HepG2 (cell line): ENCODE measurements at regions not wholly inside any gene's neighbourhood (a gene's known extent, or its start where the extent isn't known, plus 50 kb on each side); places are given as distances from the start of the nearest gene placed in this dataset.

ENCODE experiments used
- ATAC-seq: fragments of 200-7000 bp; cut with Tn5 transposase; 3 replicates; pipeline ENCODE4 v1.9.1; 2020; ENCODE audit warnings: mild to moderate bottlenecking, moderate library complexity
- BruUV-seq: library from RNA; stranded (reverse); fragments of 400-500 nt; replicated peaks from 2 replicates; lab custom pipeline; 2021; lab: Mats Ljungman, UMichigan
- CTCF ChIA-PET: fragments of 300-600 bp; formaldehyde crosslinking; extraction: SDS; loops from one replicate; lab custom pipeline; 2021; ENCODE audit warnings: low total read pairs, inconsistent platforms, low intra/inter-chr PET ratio; lab: Yijun Ruan, JAX
- POLR2A ChIA-PET: fragments of 350-600 bp; sonication (Branson Sonifier 250); formaldehyde crosslinking; loops from one replicate; lab custom pipeline; 2020; ENCODE audit warnings: antibody characterized with exemption, inconsistent platforms; lab: Yijun Ruan, JAX
- DNase-seq: peaks from one replicate; pipeline ENCODE4 v3.0.0-alpha.2; 2015; ENCODE audit warnings: low spot score
- FAIRE-seq: peaks from 3 replicates; lab custom pipeline; 2011; peaks lifted over from hg19 to GRCh38; lab: Jason Lieb, UNC
- H2AFZ ChIP-seq: one replicate; pipeline ENCODE4 v1.6.1; 2011; ENCODE audit warnings: low read length, inconsistent platforms
- H3K27ac ChIP-seq: fragments of 300-600 bp; 3 replicates; pipeline ENCODE4 v1.8.0; 2011; ENCODE audit warnings: mixed run types, mild to moderate bottlenecking, mixed read lengths, low read length, inconsistent platforms; ENCODE audit not compliant: insufficient read depth; ENCODE audit errors: extremely low read length
- H3K27me3 ChIP-seq, 2 experiments: fragments of 200-600 bp in 1 of 2; 2 replicates in 1 of 2; 3 replicates in 1 of 2; pipeline versions ENCODE4 v1.6.0 to v1.8.0; 2011; ENCODE audit warnings: low read length in 2 of 2, mild to moderate bottlenecking in 2 of 2, moderate library complexity in 2 of 2, inconsistent platforms in 1 of 2; ENCODE audit not compliant: insufficient read depth in 2 of 2, control insufficient read depth in 1 of 2
- H3K36me3 ChIP-seq, 2 experiments: fragments of 200-600 bp in 1 of 2; replicated peaks in 1 of 2; 2 replicates in 1 of 2; 3 replicates in 1 of 2; pipeline versions ENCODE4 v1.5.1 to v1.8.0; 2011; ENCODE audit warnings: low read length in 2 of 2, inconsistent platforms in 1 of 2; ENCODE audit not compliant: insufficient read depth in 2 of 2, control insufficient read depth in 1 of 2
- H3K4me1 ChIP-seq: 2 replicates; pipeline ENCODE4 v1.5.1; 2012; ENCODE audit warnings: low read length, inconsistent platforms; ENCODE audit not compliant: insufficient read depth
- H3K4me2 ChIP-seq: 2 replicates; pipeline ENCODE4 v1.6.0; 2011; ENCODE audit warnings: low read depth, low read length, inconsistent platforms
- H3K4me3 ChIP-seq, 3 experiments: fragments of 200-600 bp in 1 of 3; sonication (generic), shearing (Covaris generic) in 1 of 3; replicated peaks in 1 of 3; 2 replicates each; pipeline ENCODE4 v1.5.1; 2011 to 2016; ENCODE audit warnings: low read length in 3 of 3, inconsistent platforms in 2 of 3, low read depth in 2 of 3, mild to moderate bottlenecking in 2 of 3, control low read depth in 1 of 3, mixed read lengths in 1 of 3; ENCODE audit not compliant: insufficient read depth in 1 of 3
- H3K79me2 ChIP-seq: one replicate; pipeline ENCODE4 v1.6.1; 2011; ENCODE audit warnings: low read length, inconsistent platforms; ENCODE audit not compliant: insufficient read depth
- H3K9ac ChIP-seq: 2 replicates; pipeline ENCODE4 v1.6.0; 2011; ENCODE audit warnings: mild to moderate bottlenecking, low read depth, low read length, inconsistent platforms; ENCODE audit not compliant: insufficient read depth
- H3K9me3 ChIP-seq: 2 replicates; pipeline ENCODE4 v1.5.1; 2012; ENCODE audit warnings: mild to moderate bottlenecking, low read length
- H4K20me1 ChIP-seq: 2 replicates; pipeline ENCODE4 v1.6.0; 2011; ENCODE audit warnings: inconsistent platforms, mild to moderate bottlenecking, low read length, moderate library complexity; ENCODE audit not compliant: insufficient read depth
- CREB1 ChIP-seq, 2 experiments: fragments of 450-650 bp in 1 of 2; IDR thresholded peaks; 2 replicates each; pipeline ENCODE4 v1.6.1; 2016 to 2017; ENCODE audit warnings: control low read depth in 1 of 2, mild to moderate bottlenecking in 1 of 2, missing compliant biosample characterization in 1 of 2, missing genetic modification characterization in 1 of 2
- GLMP ChIP-seq: sonication (generic); formaldehyde crosslinking; IDR thresholded peaks from 2 replicates; pipeline ENCODE4 v1.9.0; 2021; ENCODE audit warnings: missing genetic modification reagents, mild to moderate bottlenecking, borderline replicate concordance
- HNRNPL ChIP-seq: fragments of 200-400 bp; formaldehyde crosslinking; IDR thresholded peaks from 2 replicates; pipeline ENCODE4 v1.6.1; 2017; ENCODE audit warnings: mild to moderate bottlenecking, low read depth, low read length
- IRF1 ChIP-seq: sonication (generic); formaldehyde crosslinking; IDR thresholded peaks from 2 replicates; pipeline ENCODE4 v1.4.0; 2020; ENCODE audit warnings: low read depth, mild to moderate bottlenecking, missing genetic modification reagents
- NCOA5 ChIP-seq: sonication (generic); formaldehyde crosslinking; IDR thresholded peaks from 2 replicates; pipeline ENCODE4 v1.4.0; 2020; ENCODE audit warnings: missing genetic modification reagents
- NFRKB ChIP-seq: fragments of 450-650 bp; IDR thresholded peaks from 2 replicates; pipeline ENCODE4 v1.6.1; 2017
- RELA ChIP-seq: sonication (generic); formaldehyde crosslinking; IDR thresholded peaks from 2 replicates; pipeline ENCODE4 v1.4.0; 2020; ENCODE audit warnings: missing genetic modification reagents
- SNAPC5 ChIP-seq: sonication (generic); formaldehyde crosslinking; IDR thresholded peaks from 2 replicates; pipeline ENCODE4 v1.8.1; 2023; ENCODE audit warnings: mild to moderate bottlenecking, missing genetic modification reagents, borderline replicate concordance
- SOX5 ChIP-seq: IDR thresholded peaks from 2 replicates; pipeline ENCODE4 v1.6.1; 2016; ENCODE audit warnings: borderline replicate concordance
- TAF15 ChIP-seq: fragments of 200-400 bp; formaldehyde crosslinking; IDR thresholded peaks from one replicate; pipeline ENCODE4 v1.6.1; 2018; ENCODE audit warnings: mild to moderate bottlenecking, low read depth, low read length; ENCODE audit not compliant: poor library complexity, severe bottlenecking
- THAP11 ChIP-seq: IDR thresholded peaks from 2 replicates; pipeline ENCODE4 v1.6.1; 2016; ENCODE audit warnings: missing biosample characterization, missing genetic modification reagents
- ZBTB39 ChIP-seq: sonication (generic); formaldehyde crosslinking; IDR thresholded peaks from 2 replicates; pipeline ENCODE4 v1.5.0; 2020; ENCODE audit warnings: missing genetic modification reagents
- in situ Hi-C: cut with HindIII; loops from 2 replicates; pipeline ENCODE4 v1.10.0; 2017; ENCODE audit warnings: low pct_unique_long_range_greater_than_20kb; ENCODE audit not compliant: extremely low pct_ligation_motif_present
- intact Hi-C: fragments of 100-400 bp; cut with micrococcal nuclease; formaldehyde crosslinking; loops from one replicate; pipeline ENCODE4 v1.10.0; 2022; ENCODE audit not compliant: unreplicated experiment

- TF ChIP-seq ZBTB39 = no peak
- TF ChIP-seq NFRKB = no peak
- no peak for TF ChIP-seq HNRNPL
- TF ChIP-seq, all 625 proteins: peak for 0
These were observed 382.6 kb downstream of the RASEF start (continued) for GRCh38 chr9:82680179-82680935.

GRCh38 chr9:82681809-82682208 lies 381.1 kb downstream of the RASEF start:
- no peak overlapping the region for H3K4me3 ChIP-seq
- H3K36me3 ChIP-seq = no peaks in the 10 kb centered on the region
- no peak for FAIRE-seq
- H2AFZ ChIP-seq = no peak overlapping the region
- CTCF ChIA-PET = no interaction called here
- no peak for TF ChIP-seq NCOA5
- TF ChIP-seq TAF15 = no peak
- TF ChIP-seq GLMP = no peak
- no peak for TF ChIP-seq SOX5 (CRISPR knock-in tag)
- TF ChIP-seq RELA = no peak
- TF ChIP-seq THAP11 = no peak
- no peak for TF ChIP-seq CREB1 (IDR thresholded peaks at IDR 0.05)
- no peak for TF ChIP-seq CREB1 (CRISPR knock-in tag; IDR thresholded peaks at IDR 0.05)
- no peak for TF ChIP-seq SNAPC5 (CRISPR knock-in tag)
- TF ChIP-seq IRF1 (CRISPR knock-in tag) = no peak
- TF ChIP-seq, all 625 proteins: peak for 0
- Histone ChIP-seq H3K4me2 (no peak overlapping the region), H3K27ac (no peak overlapping the region), H3K9ac (no peak overlapping the region), H3K79me2 (no peaks in the 10 kb centered on the region), H3K27me3 (no peaks in the 10 kb centered on the region), H3K4me1 (no peaks in the 10 kb centered on the region), H4K20me1 (no peaks in the 10 kb centered on the region), H3K9me3 (no peaks in the 10 kb centered on the region)
- ATAC-seq (no peak), DNase-seq (no peak)
- BruUV-seq = no TSS peak
- in situ Hi-C loops = no loop called here
- intact Hi-C loops = no loop called here
- POLR2A ChIA-PET = no interaction called here
